Upper lobe of left lung (tissue), 6 donors: ENCODE measurements at regions not wholly inside any gene's neighbourhood (a gene's known extent, or its start where the extent isn't known, plus 50 kb on each side); places are given as distances from the start of the nearest gene placed in this dataset.
"Not testable (repeated sequence)": the region's sequence is repeated elsewhere in the genome, so short reads cannot be mapped to it uniquely, and the experiment has no call there.

ENCODE experiments used
- ATAC-seq, 2 donors: fragments of 200-7000 bp; cut with Tn5 transposase; one replicate each; pipeline ENCODE4 v1.9.1; 2022; ENCODE audit warnings: mild to moderate bottlenecking in 2 of 2, moderate library complexity in 2 of 2; ENCODE audit not compliant: low FRiP score in 2 of 2
- DNase-seq, 2 donors: peaks; one replicate each; pipeline ENCODE4 v3.0.0-alpha.2; 2019 to 2020
- H3K27ac ChIP-seq, 4 donors: fragments of 200-600 bp; sonication (generic); one replicate each; pipeline ENCODE4 v1.5.1; 2016 to 2019
- H3K27me3 ChIP-seq, 4 donors: fragments of 200-600 bp; sonication (generic); one replicate each; pipeline ENCODE4 v1.5.1; 2017 to 2019
- H3K36me3 ChIP-seq, 4 donors: fragments of 200-600 bp; sonication (generic); one replicate each; pipeline ENCODE4 v1.5.1; 2016 to 2019
- H3K4me1 ChIP-seq, 4 donors: fragments of 200-600 bp; sonication (generic); one replicate each; pipeline ENCODE4 v1.5.1; 2018 to 2019
- H3K4me3 ChIP-seq, 4 donors: fragments of 200-600 bp; sonication (generic); one replicate each; pipeline ENCODE4 v1.5.1; 2017 to 2019; ENCODE audit warnings: mild to moderate bottlenecking in 2 of 4, moderate library complexity in 1 of 4
- H3K9me3 ChIP-seq, 4 donors: fragments of 200-600 bp; sonication (generic); one replicate each; pipeline ENCODE4 v1.5.1; 2018 to 2019
- CTCF ChIP-seq, 6 experiments: fragments of 450-650 bp in 4 of 6; fragments of 200-600 bp in 2 of 6; sonication (generic) in 2 of 6; IDR thresholded peaks; one replicate each; pipeline ENCODE4 v1.5.1; 2016 to 2019; ENCODE audit warnings: antibody characterized with exemption in 6 of 6
- EP300 ChIP-seq, 4 donors: sonication (generic); formaldehyde crosslinking; IDR thresholded peaks; one replicate each; pipeline ENCODE4 v1.5.1; 2017; ENCODE audit warnings: antibody characterized with exemption in 4 of 4, control low read depth in 2 of 4
- POLR2A ChIP-seq, 4 donors: fragments of 450-650 bp; IDR thresholded peaks; one replicate each; pipeline ENCODE4 v1.5.1; 2016 to 2017; ENCODE audit warnings: antibody characterized with exemption in 4 of 4, mild to moderate bottlenecking in 2 of 4
- POLR2AphosphoS5 ChIP-seq, 2 donors: sonication (generic); formaldehyde crosslinking; IDR thresholded peaks; one replicate each; pipeline ENCODE4 v1.5.1; 2017; ENCODE audit warnings: antibody characterized with exemption in 2 of 2
- WGBS, 2 donors: methylation state at CpG; one replicate each; pipeline ENCODE4 v1.1.5; 2017 to 2018; 5-methylcytosine and 5-hydroxymethylcytosine counted together
- donor health status: DM: no; HTN: no; CAD: no; lungs with moderate emphysema.
- donor health status: DM: no; HTN: yes; CAD: no; lungs with severe emphysema.

GRCh38 chr12:124160097-124160756 lies 134.7 kb upstream of the RFLNA start:
- H3K4me1 ChIP-seq, result no peaks in the 10 kb centered on the region
- no peaks in the 10 kb centered on the region for H3K36me3 ChIP-seq
- no peak overlapping the region for H3K4me3 ChIP-seq
- WGBS, 2 donors, result 76 to 77% methylated on average over 11 of the region's 11 CpGs
- H3K27me3 ChIP-seq, result no peaks in the 10 kb centered on the region
- DNase-seq, result no peak
- H3K27ac ChIP-seq, result peak overlapping the region in 1 of 4 donors; percentile 21
- no peak for ATAC-seq
- H3K9me3 ChIP-seq, result no peaks in the 10 kb centered on the region
- TF ChIP-seq POLR2AphosphoS5 (IDR thresholded peaks at IDR 0.05), result no peak

GRCh38 chr12:124161402-124161801 lies 133.5 kb upstream of the RFLNA start:
- whole genome bisulfite sequencing, 2 donors, result 86% methylated on average over 9 of the region's 9 CpGs
- not testable (repeated sequence) for H3K27me3 ChIP-seq, H3K9me3 ChIP-seq, H3K4me1 ChIP-seq, DNase-seq, ATAC-seq, H3K36me3 ChIP-seq, H3K27ac ChIP-seq, H3K4me3 ChIP-seq

- DNase-seq (no peak), ATAC-seq (peak in 1 of 2 donors; percentile 36)
- Histone ChIP-seq H3K27ac (no peak overlapping the region), H3K36me3 (no peaks in the 10 kb centered on the region), H3K27me3 (no peaks in the 10 kb centered on the region), H3K9me3 (no peaks in the 10 kb centered on the region), H3K4me1 (no peaks in the 10 kb centered on the region), H3K4me3 (no peak overlapping the region)
- 66 to 85% methylated on average over 6 of the region's 6 CpGs for WGBS, 2 donors
- TF ChIP-seq POLR2A (IDR thresholded peaks at IDR 0.05) (no peak), POLR2AphosphoS5 (IDR thresholded peaks at IDR 0.05) (no peak), CTCF (IDR thresholded peaks at IDR 0.05) (peak in 2 of 6 experiments; percentile 18 to 20), EP300 (IDR thresholded peaks at IDR 0.05) (no peak)
Measured at GRCh38 chr12:124162151-124163110, 132.5 kb upstream of the RFLNA start.

- no peak overlapping the region for H3K4me3 ChIP-seq
- ATAC-seq (no peak), DNase-seq (no peak)
- no peaks in the 10 kb centered on the region for H3K36me3 ChIP-seq
- 87 to 90% methylated on average over 2 of the region's 2 CpGs for WGBS, 2 donors
- H3K27ac ChIP-seq, result no peak overlapping the region
- no peak for TF ChIP-seq POLR2A (IDR thresholded peaks at IDR 0.05)
- no peak for TF ChIP-seq CTCF (IDR thresholded peaks at IDR 0.05)
- TF ChIP-seq EP300 (IDR thresholded peaks at IDR 0.05), result no peak
- TF ChIP-seq POLR2AphosphoS5 (IDR thresholded peaks at IDR 0.05), result no peak
- H3K27me3 ChIP-seq, result no peaks in the 10 kb centered on the region
- no peaks in the 10 kb centered on the region for H3K4me1 ChIP-seq
- H3K9me3 ChIP-seq, result no peaks in the 10 kb centered on the region
Measured at GRCh38 chr12:124165695-124166094, 129.2 kb upstream of the RFLNA start.

- ATAC-seq (no peak), DNase-seq (no peak)
- no peaks in the 10 kb centered on the region for H3K9me3 ChIP-seq
- WGBS, 2 donors, result 90 to 91% methylated on average over 21 of the region's 21 CpGs
- H3K4me1 ChIP-seq, result peaks cover 0 to 6% (median 5%) of the 10 kb centered on the region in 4 donors
- TF ChIP-seq POLR2AphosphoS5 (IDR thresholded peaks at IDR 0.05), result no peak
- TF ChIP-seq EP300 (IDR thresholded peaks at IDR 0.05), result no peak
- TF ChIP-seq POLR2A (IDR thresholded peaks at IDR 0.05), result no peak
- TF ChIP-seq CTCF (IDR thresholded peaks at IDR 0.05), result no peak
- H3K36me3 ChIP-seq, result no peaks in the 10 kb centered on the region
- H3K27ac ChIP-seq, result no peak overlapping the region
- no peak overlapping the region for H3K4me3 ChIP-seq
- H3K27me3 ChIP-seq, result no peaks in the 10 kb centered on the region
Measured at GRCh38 chr12:124167141-124167540, 127.8 kb upstream of the RFLNA start.
